ENCODE measurements at regions not wholly inside any gene's neighbourhood (a gene's known extent, or its start where the extent isn't known, plus 50 kb on each side); places are given as distances from the start of the nearest gene placed in this dataset.

- TF ChIP-seq CTCF (conservative IDR thresholded peaks at IDR 0.05; ENCODE audit: low read depth, low read length): no peak
- no peak for TF ChIP-seq EZH2phosphoT487 (IDR thresholded peaks at IDR 0.05; ENCODE audit: borderline replicate concordance, low read length)
These were observed 81.8 kb upstream of the BARHL2 start for GRCh38 chr1:90798883-90799282.
